Keratinocyte (primary cell): ENCODE measurements at regions not wholly inside any gene's neighbourhood (a gene's known extent, or its start where the extent isn't known, plus 50 kb on each side); places are given as distances from the start of the nearest gene placed in this dataset.

Experiments
- EZH2 ChIP-seq: IDR thresholded peaks from one replicate; pipeline ENCODE4 v1.6.1; 2012; ENCODE audit warnings: inconsistent platforms, mild to moderate bottlenecking, low read length, moderate library complexity
- TF ChIP-seq, protein P1 (sequence below), 3 experiments: IDR thresholded peaks in 1 of 3; conservative IDR thresholded peaks in 1 of 3; optimal IDR thresholded peaks in 1 of 3; 2 replicates in 2 of 3; 3 replicates in 1 of 3; pipeline versions ENCODE3 to v1.5.1; 2011; ENCODE audit warnings: low read length in 3 of 3, mild to moderate bottlenecking in 3 of 3, moderate library complexity in 2 of 3, control low read depth in 1 of 3, inconsistent platforms in 1 of 3; ENCODE audit not compliant: insufficient read depth in 2 of 3; ENCODE audit errors: extremely low read depth in 1 of 3

DNA sequence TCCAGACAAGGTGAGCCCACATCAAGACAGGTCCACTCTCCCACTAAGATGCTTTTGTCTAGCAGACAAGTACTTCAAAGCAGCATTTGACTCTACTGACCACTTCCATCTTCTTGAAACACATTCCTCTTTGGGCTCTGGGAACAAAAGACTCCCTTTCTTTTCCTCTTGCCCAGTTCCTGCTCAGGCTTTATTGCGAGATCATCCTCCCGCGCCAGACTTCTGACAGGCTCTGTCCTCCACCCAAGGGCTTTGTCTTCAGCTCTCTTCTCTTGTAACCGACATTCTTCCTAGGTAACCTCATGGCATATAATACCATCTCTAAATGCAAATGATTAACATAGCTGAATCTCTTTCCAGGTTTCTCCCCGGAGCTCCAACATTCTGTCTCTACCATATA lies 85.8 kb downstream of the NUDT12 start:
- TF ChIP-seq, protein P1, sequence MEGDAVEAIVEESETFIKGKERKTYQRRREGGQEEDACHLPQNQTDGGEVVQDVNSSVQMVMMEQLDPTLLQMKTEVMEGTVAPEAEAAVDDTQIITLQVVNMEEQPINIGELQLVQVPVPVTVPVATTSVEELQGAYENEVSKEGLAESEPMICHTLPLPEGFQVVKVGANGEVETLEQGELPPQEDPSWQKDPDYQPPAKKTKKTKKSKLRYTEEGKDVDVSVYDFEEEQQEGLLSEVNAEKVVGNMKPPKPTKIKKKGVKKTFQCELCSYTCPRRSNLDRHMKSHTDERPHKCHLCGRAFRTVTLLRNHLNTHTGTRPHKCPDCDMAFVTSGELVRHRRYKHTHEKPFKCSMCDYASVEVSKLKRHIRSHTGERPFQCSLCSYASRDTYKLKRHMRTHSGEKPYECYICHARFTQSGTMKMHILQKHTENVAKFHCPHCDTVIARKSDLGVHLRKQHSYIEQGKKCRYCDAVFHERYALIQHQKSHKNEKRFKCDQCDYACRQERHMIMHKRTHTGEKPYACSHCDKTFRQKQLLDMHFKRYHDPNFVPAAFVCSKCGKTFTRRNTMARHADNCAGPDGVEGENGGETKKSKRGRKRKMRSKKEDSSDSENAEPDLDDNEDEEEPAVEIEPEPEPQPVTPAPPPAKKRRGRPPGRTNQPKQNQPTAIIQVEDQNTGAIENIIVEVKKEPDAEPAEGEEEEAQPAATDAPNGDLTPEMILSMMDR (optimal IDR thresholded peaks at IDR 0.05 in 1 of 3, IDR thresholded peaks at IDR 0.05 in 1 of 3, conservative IDR thresholded peaks at IDR 0.05 in 1 of 3; ENCODE audit: extremely low read depth in 1 of 3, insufficient read depth in 2 of 3, low read length in 3 of 3) = no peak
- TF ChIP-seq EZH2 = no peak
